H1 (cell line): ENCODE measurements at regions not wholly inside any gene's neighbourhood (a gene's known extent, or its start where the extent isn't known, plus 50 kb on each side); places are given as distances from the start of the nearest gene placed in this dataset.

Source experiments
- CTCF ChIA-PET: fragments of 300-600 bp; sonication (Branson Sonifier 250); formaldehyde crosslinking; loops from one replicate; lab custom pipeline; 2021; ENCODE audit not compliant: partially characterized antibody; lab: Charles Lee
- POLR2A ChIA-PET: fragments of 300-600 bp; sonication (Branson Sonifier 250); formaldehyde crosslinking; loops from one replicate; lab custom pipeline; 2021; ENCODE audit warnings: inconsistent platforms; ENCODE audit not compliant: partially characterized antibody; lab: Charles Lee
- DNase-seq, 2 experiments: peaks; one replicate each; pipeline versions ENCODE4 v3.0.0 to v3.0.0-alpha.2; 2010 to 2022; ENCODE audit warnings: low spot score in 2 of 2, low read depth in 1 of 2, mixed read lengths in 1 of 2
- FAIRE-seq: peaks from 2 replicates; lab custom pipeline; 2011; peaks lifted over from hg19 to GRCh38; lab: Jason Lieb, UNC
- H2AFZ ChIP-seq: 2 replicates; pipeline ENCODE4 v1.8.1; 2012; ENCODE audit warnings: low read length, inconsistent platforms
- H2AK5ac ChIP-seq: 2 replicates; pipeline ENCODE4 v1.6.1; 2013; ENCODE audit warnings: low read depth, low read length
- H2BK120ac ChIP-seq: replicated peaks from 2 replicates; pipeline ENCODE3; 2013; ENCODE audit warnings: low read depth, low read length, inconsistent platforms
- H2BK12ac ChIP-seq: 2 replicates; pipeline ENCODE4 v1.6.1; 2013; ENCODE audit warnings: low read depth, low read length
- H2BK15ac ChIP-seq: 2 replicates; pipeline ENCODE4 v1.6.1; 2013; ENCODE audit warnings: low read length
- H2BK20ac ChIP-seq: 2 replicates; pipeline ENCODE4 v1.6.1; 2013; ENCODE audit warnings: low read length
- H2BK5ac ChIP-seq: 2 replicates; pipeline ENCODE4 v1.6.1; 2013; ENCODE audit warnings: low read depth, low read length
- H3K14ac ChIP-seq: 2 replicates; pipeline ENCODE4 v1.6.1; 2013; ENCODE audit warnings: inconsistent platforms; ENCODE audit not compliant: insufficient read length
- H3K18ac ChIP-seq: 2 replicates; pipeline ENCODE4 v1.6.1; 2013; ENCODE audit warnings: low read length; ENCODE audit errors: extremely low read depth
- H3K23ac ChIP-seq: 2 replicates; pipeline ENCODE4 v1.6.1; 2013; ENCODE audit warnings: inconsistent platforms; ENCODE audit not compliant: insufficient read length
- H3K23me2 ChIP-seq: 2 replicates; pipeline ENCODE4 v1.6.1; 2013; ENCODE audit warnings: low read depth, low read length
- H3K27ac ChIP-seq: 2 replicates; pipeline ENCODE4 v1.6.1; 2011; ENCODE audit warnings: low read depth, low read length, inconsistent platforms
- H3K27me3 ChIP-seq, 4 experiments: replicated peaks in 1 of 4; 1 replicate in 1 of 4; 2 replicates in 3 of 4; pipeline versions ENCODE4 v1.6.1 to v1.8.1; 2011 to 2013; ENCODE audit warnings: low read length in 3 of 4, mild to moderate bottlenecking in 3 of 4, inconsistent platforms in 2 of 4, mixed read lengths in 2 of 4, moderate library complexity in 1 of 4; ENCODE audit not compliant: control insufficient read depth in 3 of 4, insufficient read depth in 3 of 4; ENCODE audit errors: extremely low read depth in 1 of 4
- H3K36me3 ChIP-seq, 4 experiments: 2 replicates each; pipeline versions ENCODE4 v1.6.1 to v1.8.1; 2011 to 2013; ENCODE audit warnings: mild to moderate bottlenecking in 4 of 4, low read length in 3 of 4, moderate library complexity in 2 of 4, control low read depth in 1 of 4, inconsistent platforms in 1 of 4; ENCODE audit not compliant: insufficient read depth in 4 of 4, control insufficient read depth in 2 of 4
- H3K4ac ChIP-seq: replicated peaks from 2 replicates; pipeline ENCODE3; 2013; ENCODE audit warnings: low read length, low read depth, mixed read lengths, inconsistent platforms; ENCODE audit not compliant: insufficient read length
- H3K4me1 ChIP-seq, 4 experiments: replicated peaks in 1 of 4; 1 replicate in 1 of 4; 2 replicates in 3 of 4; pipeline versions ENCODE4 v1.6.1 to v1.8.1; 2011 to 2013; ENCODE audit warnings: low read length in 3 of 4, inconsistent platforms in 2 of 4, mixed read lengths in 1 of 4; ENCODE audit not compliant: insufficient read depth in 4 of 4, control insufficient read depth in 3 of 4
- H3K4me2 ChIP-seq, 2 experiments: 2 replicates each; pipeline versions ENCODE4 v1.6.1 to v1.8.1; 2011 to 2013; ENCODE audit warnings: low read depth in 2 of 2, low read length in 2 of 2, control low read depth in 1 of 2, inconsistent platforms in 1 of 2, mild to moderate bottlenecking in 1 of 2; ENCODE audit not compliant: insufficient read depth in 1 of 2
- H3K4me3 ChIP-seq, 4 experiments: fragments of 200-600, 300-600 bp in 1 of 4; sonication (generic), shearing (Covaris generic), sonication (Bioruptor Twin) in 1 of 4; 2 replicates each; pipeline versions ENCODE4 v1.5.1 to v1.8.1; 2011 to 2016; ENCODE audit warnings: low read length in 4 of 4, low read depth in 3 of 4, control low read depth in 2 of 4, inconsistent platforms in 2 of 4, mild to moderate bottlenecking in 2 of 4, mixed read lengths in 1 of 4, moderate library complexity in 1 of 4; ENCODE audit not compliant: insufficient read depth in 2 of 4; ENCODE audit errors: extremely low read depth in 1 of 4
- H3K56ac ChIP-seq: replicated peaks from 2 replicates; pipeline ENCODE3; 2013; ENCODE audit warnings: low read depth, mild to moderate bottlenecking, mixed read lengths, low read length, inconsistent platforms; ENCODE audit not compliant: insufficient read length
- H3K79me1 ChIP-seq: 2 replicates; pipeline ENCODE4 v1.6.1; 2013; ENCODE audit warnings: low read depth, low read length, control low read depth
- H3K79me2 ChIP-seq, 2 experiments: 2 replicates each; pipeline versions ENCODE4 v1.6.1 to v1.8.1; 2012 to 2013; ENCODE audit warnings: low read length in 2 of 2, mild to moderate bottlenecking in 2 of 2, inconsistent platforms in 1 of 2; ENCODE audit not compliant: insufficient read depth in 2 of 2, control insufficient read depth in 1 of 2
- H3K9ac ChIP-seq, 4 experiments: replicated peaks in 1 of 4; 1 replicate in 1 of 4; 2 replicates in 3 of 4; pipeline versions ENCODE4 v1.6.1 to v1.8.1; 2011 to 2013; ENCODE audit warnings: low read depth in 3 of 4, low read length in 3 of 4, control low read depth in 2 of 4, mild to moderate bottlenecking in 2 of 4, moderate library complexity in 2 of 4, inconsistent platforms in 1 of 4; ENCODE audit errors: extremely low read depth in 1 of 4
- H3K9me3 ChIP-seq, 2 experiments: 2 replicates each; pipeline versions ENCODE4 v1.6.1 to v1.8.1; 2012 to 2013; ENCODE audit warnings: mild to moderate bottlenecking in 2 of 2, moderate library complexity in 2 of 2, control low read depth in 1 of 2, inconsistent platforms in 1 of 2, low read depth in 1 of 2, low read length in 1 of 2, mixed read lengths in 1 of 2; ENCODE audit not compliant: insufficient read depth in 2 of 2
- H4K20me1 ChIP-seq, 2 experiments: replicated peaks in 1 of 2; 2 replicates each; pipeline versions ENCODE3 to v1.8.1; 2011 to 2013; ENCODE audit warnings: inconsistent platforms in 2 of 2, low read length in 2 of 2, mild to moderate bottlenecking in 1 of 2; ENCODE audit not compliant: insufficient read depth in 2 of 2, control insufficient read depth in 1 of 2
- H4K5ac ChIP-seq: 2 replicates; pipeline ENCODE4 v1.6.1; 2013; ENCODE audit warnings: low read length, low read depth, mixed read lengths, inconsistent platforms; ENCODE audit not compliant: insufficient read length
- H4K8ac ChIP-seq: 2 replicates; pipeline ENCODE4 v1.8.0; 2013; ENCODE audit warnings: mild to moderate bottlenecking, moderate library complexity, low read length, inconsistent platforms; ENCODE audit not compliant: insufficient read depth; ENCODE audit errors: extremely low read depth
- H4K91ac ChIP-seq: replicated peaks from 2 replicates; pipeline ENCODE3; 2013; ENCODE audit warnings: low read length, mixed read lengths, inconsistent platforms; ENCODE audit not compliant: insufficient read length
- GTF2F1 ChIP-seq: IDR thresholded peaks from 2 replicates; pipeline ENCODE4 v1.6.1; 2012; ENCODE audit warnings: low read depth, low read length, improper control_type of control experiment, borderline replicate concordance
- USF2 ChIP-seq: IDR thresholded peaks from 2 replicates; pipeline ENCODE4 v1.6.1; 2011; ENCODE audit warnings: low read length, improper control_type of control experiment
- WGBS, 2 experiments: shearing (Covaris generic) in 1 of 2; methylation state at CpG; one replicate each; pipeline versions ENCODE4 v1.1.6 to v1.1.7; 2013 to 2015; ENCODE audit warnings: low lambda C conversion rate in 2 of 2, mixed read lengths in 2 of 2, inconsistent platforms in 1 of 2, low coverage in 1 of 2, missing lambda C conversion rate in 1 of 2; ENCODE audit not compliant: insufficient replicate concordance in 2 of 2, insufficient coverage in 1 of 2, insufficient read length in 1 of 2; ENCODE audit errors: extremely low coverage in 1 of 2, missing lambda C conversion rate in 1 of 2; 5-methylcytosine and 5-hydroxymethylcytosine counted together

GRCh38 chr5:51521583-51521982, 138.3 kb downstream of the ISL1 start:
- H3K14ac ChIP-seq, result no peak overlapping the region
- H3K18ac ChIP-seq, result no peak overlapping the region
- no peak overlapping the region for H3K27ac ChIP-seq
- no peaks in the 10 kb centered on the region for H3K27me3 ChIP-seq
- no peaks in the 10 kb centered on the region for H3K9me3 ChIP-seq
- no peaks in the 10 kb centered on the region for H3K79me2 ChIP-seq
- no peak overlapping the region for H3K23ac ChIP-seq
- no peak overlapping the region for H2BK120ac ChIP-seq
- no peak overlapping the region for H4K8ac ChIP-seq
- no peak overlapping the region for H4K5ac ChIP-seq
- no peak overlapping the region for H3K9ac ChIP-seq
- H2BK5ac ChIP-seq, result no peak overlapping the region
- ChIA-PET CTCF (interaction anchor here (1.1 kb wide), 1 partner anchor 486 kb away, joined by 3 read pairs; no protein-coding TSS in a partner anchor), POLR2A (no interaction called here)
- no peak overlapping the region for H2BK12ac ChIP-seq
- WGBS, 2 experiments, result 92% methylated on average over 5 of the region's 5 CpGs; no CpG with 5 or more reads in 1 of the 2 experiments
- H4K20me1 ChIP-seq, result no peaks in the 10 kb centered on the region
- H2AFZ ChIP-seq, result no peak overlapping the region
- no peaks in the 10 kb centered on the region for H3K79me1 ChIP-seq
- DNase-seq, result no peak
- no peak overlapping the region for H3K4ac ChIP-seq
- TF ChIP-seq GTF2F1 (no peak), USF2 (no peak)
- no peaks in the 10 kb centered on the region for H3K23me2 ChIP-seq
- H3K36me3 ChIP-seq, result no peaks in the 10 kb centered on the region
- no peak overlapping the region for H3K56ac ChIP-seq
- no peak overlapping the region for H3K4me2 ChIP-seq
- H2AK5ac ChIP-seq, result no peak overlapping the region
- no peak overlapping the region for H2BK20ac ChIP-seq
- H4K91ac ChIP-seq, result no peak overlapping the region
- no peak overlapping the region for H3K4me3 ChIP-seq
- peak; percentile 50 for FAIRE-seq
- no peak overlapping the region for H2BK15ac ChIP-seq
- no peaks in the 10 kb centered on the region for H3K4me1 ChIP-seq
